ENCODE measurements at regions not wholly inside any gene's neighbourhood (a gene's known extent, or its start where the extent isn't known, plus 50 kb on each side); places are given as distances from the start of the nearest gene placed in this dataset.
"Not testable (repeated sequence)": the region's sequence is repeated elsewhere in the genome, so short reads cannot be mapped to it uniquely, and the experiment has no call there.

DNA sequence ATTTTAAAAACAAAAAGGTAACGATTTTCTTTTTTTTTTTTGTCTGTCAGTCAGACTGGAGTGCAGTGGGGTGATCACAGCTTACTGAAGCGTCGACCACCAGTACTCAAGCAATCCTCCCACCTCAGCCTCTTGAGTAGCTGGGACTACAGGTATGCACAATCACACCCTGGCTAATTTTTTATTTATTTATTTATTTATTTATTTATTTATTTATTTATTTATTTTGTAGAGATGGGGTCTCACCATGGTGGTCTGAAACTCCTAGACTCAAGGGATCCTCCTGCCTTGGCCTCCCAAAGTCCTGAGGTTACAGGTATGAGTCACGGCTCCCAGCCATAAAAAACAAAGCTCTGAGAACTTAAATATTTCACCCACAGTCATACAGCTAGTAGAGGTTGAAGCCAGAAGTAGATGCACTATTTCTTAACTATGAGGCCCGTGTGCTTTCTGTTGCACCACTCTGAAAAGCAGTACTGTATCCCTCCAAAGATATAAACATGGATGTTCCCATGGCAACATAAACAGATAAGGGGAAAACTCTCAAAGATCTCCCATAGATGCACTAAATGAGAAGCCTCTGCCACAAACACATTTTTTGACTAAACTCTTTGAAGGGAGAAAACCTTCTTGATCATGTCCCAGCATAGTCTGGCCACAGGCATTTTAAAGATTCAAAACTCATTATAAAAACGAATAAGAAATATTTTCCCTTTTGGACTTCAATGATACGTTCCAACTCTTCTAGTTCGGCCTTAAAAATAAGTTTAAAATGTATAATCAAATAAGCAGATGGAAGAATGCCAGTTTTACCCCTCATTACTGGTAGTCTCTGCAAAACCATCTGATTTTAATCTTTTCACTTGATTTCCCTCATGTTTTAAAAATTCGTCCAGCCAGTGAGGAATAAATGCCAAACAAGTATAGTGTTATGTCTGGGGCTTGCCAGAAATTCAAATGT is 162.3 kb upstream of the ARHGEF26 start:
- no peak for DNase-seq (ENCODE audit: low read depth in 2 of 2, low spot score in 1 of 2)

DNA sequence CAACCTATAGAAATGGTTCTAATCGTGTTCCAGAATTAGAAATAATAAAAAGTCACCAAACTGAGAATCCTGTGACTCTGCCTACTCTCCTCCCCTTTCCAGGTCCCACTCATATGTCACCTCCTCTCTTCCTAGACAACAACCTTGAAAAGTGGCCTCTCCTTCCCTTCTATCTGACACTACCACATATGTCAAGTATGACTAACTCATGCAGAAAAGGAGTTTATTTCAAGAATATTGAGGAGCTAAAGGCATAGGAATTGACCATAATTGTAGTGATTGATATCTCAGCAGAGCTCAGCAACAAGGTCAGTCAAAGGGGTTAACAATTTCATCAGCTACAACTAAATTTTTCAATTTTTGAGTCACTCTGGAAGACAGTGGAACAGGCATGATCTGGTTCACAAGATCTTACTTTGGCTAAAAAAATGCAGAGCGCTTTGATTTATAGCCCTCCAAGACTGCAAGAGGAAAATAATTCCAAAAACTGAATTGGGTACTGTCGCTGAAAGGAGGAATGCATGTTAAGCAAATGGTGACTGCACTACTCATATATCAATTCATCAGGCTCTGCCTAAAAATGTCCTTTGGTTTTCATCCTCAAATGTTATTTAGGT is 160.6 kb upstream of the ARHGEF26 start:
- no peak for DNase-seq (ENCODE audit: low read depth in 2 of 2, low spot score in 1 of 2)

GRCh38 chr3:153961494-153961893 is 159.7 kb upstream of the ARHGEF26 start:
- no peak for DNase-seq (ENCODE audit: low read depth in 2 of 2, low spot score in 1 of 2)

DNA sequence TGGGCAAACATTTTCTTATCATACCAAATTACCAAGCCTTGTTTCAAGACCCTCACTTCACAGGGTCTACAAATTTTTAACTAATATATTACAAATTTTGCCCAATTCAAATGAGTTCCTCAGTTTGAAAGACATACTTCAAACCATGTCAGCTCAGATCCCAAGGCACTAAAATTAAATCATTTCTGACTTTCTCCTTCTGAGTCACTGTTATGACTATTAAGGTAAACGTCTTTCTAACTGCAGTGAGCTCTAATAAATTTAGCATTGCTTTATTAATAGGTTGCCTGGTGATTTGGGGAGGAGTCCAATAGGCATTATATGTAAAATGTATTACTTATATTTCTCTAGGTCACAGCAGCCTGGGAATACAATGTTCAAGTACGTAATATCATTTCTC is 158.2 kb upstream of the ARHGEF26 start:
- no peak for DNase-seq (ENCODE audit: low read depth in 2 of 2, low spot score in 1 of 2)

- no peak for DNase-seq (ENCODE audit: low read depth in 2 of 2, low spot score in 1 of 2)
These were observed 153.9 kb upstream of the ARHGEF26 start for GRCh38 chr3:153967260-153967659.

- DNase-seq (ENCODE audit: low read depth in 2 of 2, low spot score in 1 of 2): no peak
These were observed 151.1 kb upstream of the ARHGEF26 start for GRCh38 chr3:153970047-153970446.

DNA sequence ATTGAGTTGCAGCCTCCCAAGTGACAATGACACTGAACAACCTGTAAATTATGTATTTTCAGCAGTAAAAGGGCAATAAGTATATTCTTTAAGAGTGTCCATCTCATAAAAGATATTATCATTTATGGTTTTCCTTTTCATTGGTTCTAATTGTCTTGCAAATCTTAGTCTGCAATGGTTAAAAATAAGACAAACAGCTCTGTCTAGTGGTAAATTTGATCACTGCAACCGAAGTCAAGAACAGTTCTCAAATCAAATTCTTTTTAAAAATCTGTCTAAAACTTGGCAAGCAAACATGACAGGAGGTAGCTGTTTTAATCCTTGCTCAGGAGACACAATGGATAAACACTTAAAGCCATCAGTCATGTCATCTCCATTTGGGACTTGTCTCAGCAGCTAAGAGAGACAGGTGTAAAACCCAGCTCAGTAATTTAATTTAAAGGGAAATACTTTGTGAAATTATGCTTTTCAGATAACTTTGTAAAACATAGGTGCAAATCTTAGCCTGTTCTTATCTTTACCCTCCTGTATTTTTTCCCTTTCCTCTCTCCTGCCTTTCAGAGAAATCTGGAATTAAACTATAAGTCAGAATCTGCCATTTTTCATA is 150.3 kb upstream of the ARHGEF26 start:
- no peak for DNase-seq (ENCODE audit: low read depth in 2 of 2, low spot score in 1 of 2)

GRCh38 chr3:153972862-153973261 is 148.3 kb upstream of the ARHGEF26 start:
- DNase-seq (ENCODE audit: low read depth in 2 of 2, low spot score in 1 of 2): no peak

- no peak for DNase-seq (ENCODE audit: low read depth in 2 of 2, low spot score in 1 of 2)
These were observed 147.4 kb upstream of the ARHGEF26 start for GRCh38 chr3:153973722-153974265.

GRCh38 chr3:153974614-153975013 is 146.6 kb upstream of the ARHGEF26 start:
- no peak for DNase-seq (ENCODE audit: low read depth in 2 of 2, low spot score in 1 of 2)

- no peak for DNase-seq (ENCODE audit: low read depth in 2 of 2, low spot score in 1 of 2)
These were observed 144.2 kb upstream of the ARHGEF26 start for GRCh38 chr3:153976891-153977554.

- DNase-seq (ENCODE audit: low read depth in 2 of 2, low spot score in 1 of 2): no peak
These were observed 143.2 kb upstream of the ARHGEF26 start for GRCh38 chr3:153978006-153978405.

GRCh38 chr3:153979418-153980251 is 141.6 kb upstream of the ARHGEF26 start:
- DNase-seq (ENCODE audit: low read depth in 2 of 2, low spot score in 1 of 2): no peak

GRCh38 chr3:153980252-153980590 is 141.0 kb upstream of the ARHGEF26 start:
- no peak for DNase-seq (ENCODE audit: low read depth in 2 of 2, low spot score in 1 of 2)

DNA sequence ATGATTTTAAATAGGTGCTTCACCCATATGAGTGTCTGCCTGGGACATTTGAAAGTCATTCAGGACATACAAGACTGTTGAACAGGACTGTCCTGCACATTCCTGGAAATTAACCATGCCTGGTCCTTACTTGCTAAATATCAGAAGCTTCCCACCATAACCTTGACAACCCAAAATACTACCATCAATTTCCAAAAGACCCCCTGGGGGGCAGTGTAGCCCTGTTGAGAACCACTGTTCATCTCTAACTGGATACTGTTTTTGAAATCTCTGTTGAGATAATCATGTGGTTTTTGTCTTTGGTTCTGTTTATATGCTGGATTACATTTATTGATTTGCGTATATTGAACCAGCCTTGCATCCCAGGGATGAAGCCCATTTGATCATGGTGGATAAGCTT is 123.8 kb upstream of the ARHGEF26 start:
- DNase-seq (ENCODE audit: low read depth in 2 of 2, low spot score in 1 of 2): not testable (repeated sequence)

GRCh38 chr3:154003649-154004048 is 117.5 kb upstream of the ARHGEF26 start:
- no peak for DNase-seq (ENCODE audit: low read depth in 2 of 2, low spot score in 1 of 2)

- DNase-seq (ENCODE audit: low read depth in 2 of 2, low spot score in 1 of 2): no peak
These were observed 110.2 kb upstream of the ARHGEF26 start for GRCh38 chr3:154011036-154011435.

DNA sequence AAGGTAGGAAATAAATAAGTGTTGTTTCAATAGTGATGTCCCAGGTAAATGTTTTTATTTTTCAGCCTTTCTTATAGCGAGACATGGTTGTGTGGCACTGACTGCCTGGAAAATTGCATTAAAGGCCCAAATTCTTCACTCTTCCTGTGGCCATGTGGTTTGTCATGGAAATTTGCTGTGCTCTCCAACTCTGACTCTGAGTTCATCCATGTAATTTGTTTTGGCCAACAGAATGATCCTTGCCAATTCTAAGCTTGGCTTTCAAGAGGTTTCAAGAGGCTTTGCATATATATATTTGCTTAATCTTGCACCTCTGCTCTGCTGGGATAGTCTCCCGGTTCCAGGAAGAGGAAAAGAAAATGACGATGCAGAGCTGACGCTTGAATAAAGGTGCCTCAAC is 107.5 kb upstream of the ARHGEF26 start:
- DNase-seq (ENCODE audit: low read depth in 2 of 2, low spot score in 1 of 2): no peak

DNA sequence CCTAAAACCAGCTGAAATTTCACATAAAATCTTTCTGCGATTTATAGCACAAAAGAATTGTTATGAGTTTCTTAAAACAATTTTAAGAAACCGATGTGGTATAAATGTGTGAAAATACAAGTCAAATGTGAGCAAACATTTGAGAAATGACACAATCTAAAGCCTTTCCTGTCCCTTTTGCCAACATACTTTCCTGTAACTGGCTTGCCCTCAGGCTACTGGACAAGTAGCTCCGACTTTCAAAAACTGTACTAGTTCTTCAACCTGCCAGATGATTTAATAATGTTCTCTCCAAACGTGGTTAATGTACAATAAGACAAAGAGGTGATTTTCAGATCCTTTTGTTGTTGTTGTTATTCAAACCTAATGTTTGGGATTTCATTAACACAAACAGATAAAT is 105.9 kb upstream of the ARHGEF26 start:
- no peak for DNase-seq (ENCODE audit: low read depth in 2 of 2, low spot score in 1 of 2)

GRCh38 chr3:154018100-154018696 is 103.0 kb upstream of the ARHGEF26 start:
- DNase-seq (ENCODE audit: low read depth in 2 of 2, low spot score in 1 of 2): no peak

Data from stimulated activated CD8-positive, alpha-beta memory T cell treated with anti-CD3 and anti-CD28 coated beads, Interleukin-4, amount 100 ng/mL, for 4 hours (primary cell).